Peyer's patch (tissue), 4 donors: ENCODE measurements at regions not wholly inside any gene's neighbourhood (a gene's known extent, or its start where the extent isn't known, plus 50 kb on each side); places are given as distances from the start of the nearest gene placed in this dataset.
"Not testable (repeated sequence)": the region's sequence is repeated elsewhere in the genome, so short reads cannot be mapped to it uniquely, and the experiment has no call there.

ENCODE experiments used
- POLR2A ChIP-seq, 2 donors: fragments of 450-650 bp; IDR thresholded peaks; one replicate each; pipeline ENCODE4 v1.5.1; 2017; ENCODE audit warnings: antibody characterized with exemption in 2 of 2, mild to moderate bottlenecking in 2 of 2, moderate library complexity in 2 of 2
- TF ChIP-seq, protein P1 (sequence below), 6 experiments: fragments of 450-650 bp in 4 of 6; fragments of 200-600 bp in 2 of 6; sonication (generic) in 1 of 6; IDR thresholded peaks; one replicate each; pipeline ENCODE4 v1.5.1; 2017 to 2019; ENCODE audit warnings: antibody characterized with exemption in 6 of 6, mild to moderate bottlenecking in 3 of 6, moderate library complexity in 1 of 6

- TF ChIP-seq, protein P1, sequence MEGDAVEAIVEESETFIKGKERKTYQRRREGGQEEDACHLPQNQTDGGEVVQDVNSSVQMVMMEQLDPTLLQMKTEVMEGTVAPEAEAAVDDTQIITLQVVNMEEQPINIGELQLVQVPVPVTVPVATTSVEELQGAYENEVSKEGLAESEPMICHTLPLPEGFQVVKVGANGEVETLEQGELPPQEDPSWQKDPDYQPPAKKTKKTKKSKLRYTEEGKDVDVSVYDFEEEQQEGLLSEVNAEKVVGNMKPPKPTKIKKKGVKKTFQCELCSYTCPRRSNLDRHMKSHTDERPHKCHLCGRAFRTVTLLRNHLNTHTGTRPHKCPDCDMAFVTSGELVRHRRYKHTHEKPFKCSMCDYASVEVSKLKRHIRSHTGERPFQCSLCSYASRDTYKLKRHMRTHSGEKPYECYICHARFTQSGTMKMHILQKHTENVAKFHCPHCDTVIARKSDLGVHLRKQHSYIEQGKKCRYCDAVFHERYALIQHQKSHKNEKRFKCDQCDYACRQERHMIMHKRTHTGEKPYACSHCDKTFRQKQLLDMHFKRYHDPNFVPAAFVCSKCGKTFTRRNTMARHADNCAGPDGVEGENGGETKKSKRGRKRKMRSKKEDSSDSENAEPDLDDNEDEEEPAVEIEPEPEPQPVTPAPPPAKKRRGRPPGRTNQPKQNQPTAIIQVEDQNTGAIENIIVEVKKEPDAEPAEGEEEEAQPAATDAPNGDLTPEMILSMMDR (IDR thresholded peaks at IDR 0.05) = not testable (repeated sequence)
- not testable (repeated sequence) for TF ChIP-seq POLR2A (IDR thresholded peaks at IDR 0.05)
Measured at GRCh38 chr2:89245478-89245877, 554.0 kb downstream of the RPIA start.
